ENCODE measurements at regions not wholly inside any gene's neighbourhood (a gene's known extent, or its start where the extent isn't known, plus 50 kb on each side); places are given as distances from the start of the nearest gene placed in this dataset.

GRCh38 chr2:53242090-53242489 lies 525.5 kb upstream of the CHAC2 start (continued):
- TF ChIP-seq NANOG (IDR thresholded peaks at IDR 0.05; ENCODE audit: borderline replicate concordance) (no peak), REST (IDR thresholded peaks at IDR 0.05; ENCODE audit: unreplicated experiment) (no peak)

DNA sequence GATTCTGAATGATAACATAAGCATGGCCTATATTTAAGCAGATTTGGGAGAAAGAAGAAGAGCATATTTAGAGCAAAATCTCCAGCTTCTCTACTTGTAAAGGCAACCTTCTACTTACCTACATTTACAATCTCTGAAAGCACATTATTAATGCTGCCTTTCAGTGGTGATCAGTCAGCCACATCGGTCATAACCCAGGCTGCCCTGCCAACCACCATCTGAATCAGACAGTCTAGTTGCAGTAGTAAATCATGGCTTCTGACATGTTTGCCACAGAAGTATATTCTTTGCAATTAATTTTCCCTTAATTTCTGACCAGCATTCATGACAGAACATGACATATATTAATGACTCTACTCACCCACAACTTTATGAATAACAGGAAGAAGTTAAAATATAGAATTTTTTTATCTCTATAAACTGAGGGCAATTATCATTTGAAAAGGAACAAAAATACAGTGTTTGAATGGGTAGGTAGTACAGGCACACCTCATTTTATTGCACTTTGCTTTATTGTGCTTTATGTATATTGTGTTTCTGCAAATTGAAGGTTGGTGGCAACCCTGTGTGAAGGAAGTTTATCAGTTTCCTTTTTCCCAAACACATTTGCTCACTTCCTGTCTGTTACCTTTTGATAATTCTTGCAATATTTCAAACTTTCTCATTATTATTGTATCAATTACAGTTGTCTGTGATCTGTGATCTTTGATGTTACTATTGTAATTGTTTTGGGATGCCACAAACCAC lies 531.6 kb upstream of the CHAC2 start:
- Mint-ChIP-seq H3K4me1 (peaks cover 25% of the 10 kb centered on the region), H3K27me3 (ENCODE audit: insufficient read depth, low read depth, poor library complexity) (no peaks in the 10 kb centered on the region), H3K27ac (peak overlapping the region; percentile 74), H3K36me3 (ENCODE audit: low read depth) (no peaks in the 10 kb centered on the region), H3K4me3 (no peak overlapping the region), H3K9me3 (no peaks in the 10 kb centered on the region)
- H3K4me1 ChIP-seq (ENCODE audit: insufficient read depth): peaks cover 9% of the 10 kb centered on the region; the same call in 1 of the 2 replicates
- H3K79me2 ChIP-seq (replicated peaks; ENCODE audit: insufficient read depth): no peaks in the 10 kb centered on the region
- H2AFZ ChIP-seq: no peak overlapping the region
- no peak overlapping the region for H3K27ac ChIP-seq (ENCODE audit: low read depth)
- no peaks in the 10 kb centered on the region for H3K27me3 ChIP-seq (ENCODE audit: insufficient read depth)
- no peaks in the 10 kb centered on the region for H3K9me2 ChIP-seq (ENCODE audit: insufficient read depth)
- H3K4me2 ChIP-seq: no peak overlapping the region
- no peaks in the 10 kb centered on the region for H3K36me3 ChIP-seq (ENCODE audit: insufficient read depth)
- no peak overlapping the region for H3K4me3 ChIP-seq
- ATAC-seq: no peak
- DNase-seq (ENCODE audit: low spot score): no peak
- no peaks in the 10 kb centered on the region for H3F3A ChIP-seq (replicated peaks; ENCODE audit: low read depth)
- no peaks in the 10 kb centered on the region for H4K20me1 ChIP-seq (replicated peaks; ENCODE audit: insufficient read depth)
- TF ChIP-seq NANOG (IDR thresholded peaks at IDR 0.05; ENCODE audit: borderline replicate concordance) (no peak), ZNF114 (CRISPR knock-in tag; IDR thresholded peaks at IDR 0.05) (no peak), JUNB (IDR thresholded peaks at IDR 0.05; ENCODE audit: unreplicated experiment) (no peak), ZNF462 (CRISPR knock-in tag; IDR thresholded peaks at IDR 0.05) (no peak), STAT1 (IDR thresholded peaks at IDR 0.05; ENCODE audit: unreplicated experiment) (no peak), CREB1 (CRISPR knock-in tag; IDR thresholded peaks at IDR 0.05; ENCODE audit: low read depth) (no peak), ZNF331 (CRISPR knock-in tag; IDR thresholded peaks at IDR 0.05; ENCODE audit: low read depth) (no peak), POLR2AphosphoS5 (IDR thresholded peaks at IDR 0.05; ENCODE audit: low read depth) (no peak)
- TF ChIP-seq, protein P1, sequence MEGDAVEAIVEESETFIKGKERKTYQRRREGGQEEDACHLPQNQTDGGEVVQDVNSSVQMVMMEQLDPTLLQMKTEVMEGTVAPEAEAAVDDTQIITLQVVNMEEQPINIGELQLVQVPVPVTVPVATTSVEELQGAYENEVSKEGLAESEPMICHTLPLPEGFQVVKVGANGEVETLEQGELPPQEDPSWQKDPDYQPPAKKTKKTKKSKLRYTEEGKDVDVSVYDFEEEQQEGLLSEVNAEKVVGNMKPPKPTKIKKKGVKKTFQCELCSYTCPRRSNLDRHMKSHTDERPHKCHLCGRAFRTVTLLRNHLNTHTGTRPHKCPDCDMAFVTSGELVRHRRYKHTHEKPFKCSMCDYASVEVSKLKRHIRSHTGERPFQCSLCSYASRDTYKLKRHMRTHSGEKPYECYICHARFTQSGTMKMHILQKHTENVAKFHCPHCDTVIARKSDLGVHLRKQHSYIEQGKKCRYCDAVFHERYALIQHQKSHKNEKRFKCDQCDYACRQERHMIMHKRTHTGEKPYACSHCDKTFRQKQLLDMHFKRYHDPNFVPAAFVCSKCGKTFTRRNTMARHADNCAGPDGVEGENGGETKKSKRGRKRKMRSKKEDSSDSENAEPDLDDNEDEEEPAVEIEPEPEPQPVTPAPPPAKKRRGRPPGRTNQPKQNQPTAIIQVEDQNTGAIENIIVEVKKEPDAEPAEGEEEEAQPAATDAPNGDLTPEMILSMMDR (conservative IDR thresholded peaks at IDR 0.05; ENCODE audit: low read depth in 2 of 2): no peak

Data from GM23338 (cell line).